HUES6 (cell line): ENCODE measurements at regions not wholly inside any gene's neighbourhood (a gene's known extent, or its start where the extent isn't known, plus 50 kb on each side); places are given as distances from the start of the nearest gene placed in this dataset.

Source experiments
- H3K27ac ChIP-seq: 2 replicates; pipeline ENCODE4 v1.7.0; 2013; ENCODE audit warnings: low read depth, mild to moderate bottlenecking, low read length, inconsistent platforms
- H3K27me3 ChIP-seq: 2 replicates; pipeline ENCODE4 v1.6.1; 2013; ENCODE audit warnings: low read length; ENCODE audit not compliant: control insufficient read depth, insufficient read depth
- H3K36me3 ChIP-seq: 2 replicates; pipeline ENCODE4 v1.6.1; 2013; ENCODE audit warnings: low read length; ENCODE audit not compliant: control insufficient read depth, insufficient read depth
- H3K4me1 ChIP-seq: 2 replicates; pipeline ENCODE4 v1.6.1; 2013; ENCODE audit warnings: low read length; ENCODE audit not compliant: control insufficient read depth, insufficient read depth
- H3K4me3 ChIP-seq: 2 replicates; pipeline ENCODE4 v1.5.1; 2013; ENCODE audit warnings: low read depth, low read length
- H3K9ac ChIP-seq: one replicate; pipeline ENCODE4 v1.6.1; 2013; ENCODE audit warnings: mild to moderate bottlenecking, low read length
- H3K9me3 ChIP-seq: 2 replicates; pipeline ENCODE4 v1.6.1; 2013; ENCODE audit warnings: low read depth, low read length; ENCODE audit not compliant: control insufficient read depth, insufficient read depth

GRCh38 chr5:36826694-36827093 is 49.9 kb upstream of the NIPBL start:
- Histone ChIP-seq H3K27ac (no peak overlapping the region), H3K9me3 (no peaks in the 10 kb centered on the region), H3K9ac (no peak overlapping the region), H3K4me1 (no peaks in the 10 kb centered on the region), H3K4me3 (no peak overlapping the region), H3K36me3 (no peaks in the 10 kb centered on the region), H3K27me3 (peaks cover 4% of the 10 kb centered on the region; the same call in 1 of the 2 replicates)
